ENCODE measurements at regions not wholly inside any gene's neighbourhood (a gene's known extent, or its start where the extent isn't known, plus 50 kb on each side); places are given as distances from the start of the nearest gene placed in this dataset.

- TF ChIP-seq, protein P1, sequence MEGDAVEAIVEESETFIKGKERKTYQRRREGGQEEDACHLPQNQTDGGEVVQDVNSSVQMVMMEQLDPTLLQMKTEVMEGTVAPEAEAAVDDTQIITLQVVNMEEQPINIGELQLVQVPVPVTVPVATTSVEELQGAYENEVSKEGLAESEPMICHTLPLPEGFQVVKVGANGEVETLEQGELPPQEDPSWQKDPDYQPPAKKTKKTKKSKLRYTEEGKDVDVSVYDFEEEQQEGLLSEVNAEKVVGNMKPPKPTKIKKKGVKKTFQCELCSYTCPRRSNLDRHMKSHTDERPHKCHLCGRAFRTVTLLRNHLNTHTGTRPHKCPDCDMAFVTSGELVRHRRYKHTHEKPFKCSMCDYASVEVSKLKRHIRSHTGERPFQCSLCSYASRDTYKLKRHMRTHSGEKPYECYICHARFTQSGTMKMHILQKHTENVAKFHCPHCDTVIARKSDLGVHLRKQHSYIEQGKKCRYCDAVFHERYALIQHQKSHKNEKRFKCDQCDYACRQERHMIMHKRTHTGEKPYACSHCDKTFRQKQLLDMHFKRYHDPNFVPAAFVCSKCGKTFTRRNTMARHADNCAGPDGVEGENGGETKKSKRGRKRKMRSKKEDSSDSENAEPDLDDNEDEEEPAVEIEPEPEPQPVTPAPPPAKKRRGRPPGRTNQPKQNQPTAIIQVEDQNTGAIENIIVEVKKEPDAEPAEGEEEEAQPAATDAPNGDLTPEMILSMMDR (IDR thresholded peaks at IDR 0.05 in 4 of 5, conservative IDR thresholded peaks at IDR 0.05 in 1 of 5) = no peak
- TF ChIP-seq POLR2A (IDR thresholded peaks at IDR 0.05) = no peak
Measured at GRCh38 chr2:111250448-111251030, 129.8 kb downstream of the BCL2L11 start.
